HG02623 (cell line): ENCODE measurements at regions not wholly inside any gene's neighbourhood (a gene's known extent, or its start where the extent isn't known, plus 50 kb on each side); places are given as distances from the start of the nearest gene placed in this dataset.

Source experiments
- ATAC-seq: cut with Tn5 transposase; IDR thresholded peaks from one replicate; pipeline ENCODE4 v1.9.1; 2021; ENCODE audit warnings: moderate library complexity; ENCODE audit not compliant: unreplicated experiment

GRCh38 chr13:107360010-107360409 is 792.1 kb upstream of the ARGLU1 start:
- no peak for ATAC-seq

- ATAC-seq = no peak
Measured at GRCh38 chr13:107358866-107359265, 790.9 kb upstream of the ARGLU1 start.

GRCh38 chr13:107351305-107351704 is 783.4 kb upstream of the ARGLU1 start:
- no peak for ATAC-seq

- ATAC-seq = no peak
Measured at GRCh38 chr13:107348925-107349324, 781.0 kb upstream of the ARGLU1 start.

- ATAC-seq = no peak
Measured at GRCh38 chr13:107348471-107348870, 780.5 kb upstream of the ARGLU1 start.

- no peak for ATAC-seq
Measured at GRCh38 chr13:107347641-107348369, 779.9 kb upstream of the ARGLU1 start.

GRCh38 chr13:107342747-107343146 is 774.8 kb upstream of the ARGLU1 start:
- ATAC-seq = no peak

- no peak for ATAC-seq
Measured at GRCh38 chr13:107339209-107339608, 771.3 kb upstream of the ARGLU1 start.

GRCh38 chr13:107332188-107332587 is 764.3 kb upstream of the ARGLU1 start:
- ATAC-seq = no peak

GRCh38 chr13:107331359-107331758 is 763.4 kb upstream of the ARGLU1 start:
- no peak for ATAC-seq

- no peak for ATAC-seq
Measured at GRCh38 chr13:107330484-107330883, 762.5 kb upstream of the ARGLU1 start.

GRCh38 chr13:107329991-107330390 is 762.1 kb upstream of the ARGLU1 start:
- no peak for ATAC-seq

GRCh38 chr13:107324416-107325204 is 756.7 kb upstream of the ARGLU1 start:
- ATAC-seq = no peak

GRCh38 chr13:107322228-107322627 is 754.3 kb upstream of the ARGLU1 start:
- ATAC-seq = no peak

GRCh38 chr13:107305178-107305577 is 737.2 kb upstream of the ARGLU1 start:
- ATAC-seq = no peak

- no peak for ATAC-seq
Measured at GRCh38 chr13:107301724-107302374, 733.9 kb upstream of the ARGLU1 start.

GRCh38 chr13:107299717-107300116 is 731.8 kb upstream of the ARGLU1 start:
- no peak for ATAC-seq

- ATAC-seq = no peak
Measured at GRCh38 chr13:107296804-107297203, 728.9 kb upstream of the ARGLU1 start.

GRCh38 chr13:107295416-107296140 is 727.6 kb upstream of the ARGLU1 start:
- no peak for ATAC-seq

GRCh38 chr13:107293924-107294323 is 726.0 kb upstream of the ARGLU1 start:
- no peak for ATAC-seq

GRCh38 chr13:107291875-107292274 is 723.9 kb upstream of the ARGLU1 start:
- no peak for ATAC-seq
